Coronary artery (tissue), 2 donors: ENCODE measurements at regions not wholly inside any gene's neighbourhood (a gene's known extent, or its start where the extent isn't known, plus 50 kb on each side); places are given as distances from the start of the nearest gene placed in this dataset.

Experiments
- DNase-seq: peaks from one replicate; pipeline ENCODE4 v3.0.0-alpha.2; 2017; ENCODE audit warnings: low spot score
- H3K27ac ChIP-seq, 2 donors: fragments of 200-600 bp; sonication (generic); one replicate each; pipeline ENCODE4 v1.5.1; 2016 to 2019
- H3K4me3 ChIP-seq: fragments of 200-600 bp; sonication (generic); 2 replicates; pipeline ENCODE4 v1.5.1; 2016; ENCODE audit warnings: mild to moderate bottlenecking, moderate library complexity
- TF ChIP-seq, protein P1 (sequence below): fragments of 200-600 bp; sonication (generic); IDR thresholded peaks from one replicate; pipeline ENCODE4 v1.5.1; 2019; ENCODE audit warnings: antibody characterized with exemption

DNA sequence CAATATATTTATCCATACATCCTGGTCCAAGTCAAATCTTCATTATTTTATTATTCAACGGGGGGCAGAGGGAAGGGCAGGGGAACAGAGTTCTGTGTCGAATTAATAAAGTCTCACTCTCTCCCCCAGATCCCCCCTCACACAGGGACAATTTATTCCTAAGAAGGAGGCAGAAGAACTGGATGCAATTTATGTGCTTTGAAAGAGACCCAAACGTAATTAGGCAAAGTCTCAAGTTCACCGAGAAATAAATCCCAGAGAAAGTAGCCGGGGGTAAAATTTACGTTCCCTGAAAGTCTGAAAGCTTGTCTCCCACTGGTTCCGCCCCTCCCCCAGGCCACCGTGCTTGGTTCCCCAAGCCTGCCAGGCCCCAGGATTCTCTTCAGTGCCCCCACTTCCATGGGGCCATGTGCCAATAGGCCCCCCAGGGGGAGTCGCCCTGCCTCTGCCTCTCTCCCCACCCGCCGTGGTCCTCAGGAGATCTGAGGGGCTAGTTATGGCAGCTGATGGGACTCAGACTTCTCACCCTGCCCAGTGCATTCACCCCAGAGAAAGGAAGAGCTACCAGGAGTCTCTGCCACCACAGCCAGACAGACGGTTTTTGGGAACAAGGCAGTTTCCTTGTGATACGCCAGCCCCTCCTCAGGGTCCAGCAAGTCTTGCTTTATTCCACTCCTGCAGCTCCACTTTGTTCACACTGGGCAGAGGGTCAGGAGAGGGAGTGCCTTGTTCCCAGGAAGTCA is 215.5 kb downstream of the CYP26B1 start:
- Histone ChIP-seq H3K4me3 (no peak overlapping the region), H3K27ac (no peak overlapping the region)
- TF ChIP-seq, protein P1, sequence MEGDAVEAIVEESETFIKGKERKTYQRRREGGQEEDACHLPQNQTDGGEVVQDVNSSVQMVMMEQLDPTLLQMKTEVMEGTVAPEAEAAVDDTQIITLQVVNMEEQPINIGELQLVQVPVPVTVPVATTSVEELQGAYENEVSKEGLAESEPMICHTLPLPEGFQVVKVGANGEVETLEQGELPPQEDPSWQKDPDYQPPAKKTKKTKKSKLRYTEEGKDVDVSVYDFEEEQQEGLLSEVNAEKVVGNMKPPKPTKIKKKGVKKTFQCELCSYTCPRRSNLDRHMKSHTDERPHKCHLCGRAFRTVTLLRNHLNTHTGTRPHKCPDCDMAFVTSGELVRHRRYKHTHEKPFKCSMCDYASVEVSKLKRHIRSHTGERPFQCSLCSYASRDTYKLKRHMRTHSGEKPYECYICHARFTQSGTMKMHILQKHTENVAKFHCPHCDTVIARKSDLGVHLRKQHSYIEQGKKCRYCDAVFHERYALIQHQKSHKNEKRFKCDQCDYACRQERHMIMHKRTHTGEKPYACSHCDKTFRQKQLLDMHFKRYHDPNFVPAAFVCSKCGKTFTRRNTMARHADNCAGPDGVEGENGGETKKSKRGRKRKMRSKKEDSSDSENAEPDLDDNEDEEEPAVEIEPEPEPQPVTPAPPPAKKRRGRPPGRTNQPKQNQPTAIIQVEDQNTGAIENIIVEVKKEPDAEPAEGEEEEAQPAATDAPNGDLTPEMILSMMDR = no peak
- DNase-seq = peak; percentile 65

DNA sequence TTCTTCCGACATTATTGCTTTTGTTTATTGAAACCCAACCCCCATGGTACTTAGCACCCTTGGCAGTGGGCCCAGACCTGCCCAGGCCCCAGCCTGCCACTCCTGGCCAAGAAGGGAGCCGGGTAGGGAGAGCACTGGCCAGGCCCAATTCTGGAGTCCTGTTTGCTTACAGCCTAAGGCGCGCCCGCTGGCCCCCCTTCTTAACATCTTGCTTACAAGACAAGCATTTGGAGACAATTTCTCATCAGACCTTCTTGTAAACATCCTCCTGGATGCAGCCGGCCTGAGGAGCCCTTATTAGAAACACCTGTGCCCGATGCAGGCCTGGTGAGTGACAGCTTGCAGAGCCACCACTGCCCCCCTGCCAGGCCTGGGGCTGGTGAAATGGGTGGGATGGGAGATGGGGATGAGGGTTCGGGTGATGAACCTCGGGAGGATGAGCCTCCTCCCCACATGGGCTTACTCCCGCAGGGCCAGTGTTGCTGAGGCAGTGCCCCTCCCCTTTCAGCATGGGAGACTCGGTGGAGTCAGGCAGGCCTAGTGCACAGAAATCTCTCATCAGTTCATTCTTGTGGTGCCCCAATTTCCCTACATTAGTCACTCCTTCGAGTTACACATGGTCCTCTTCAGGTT is 217.5 kb downstream of the CYP26B1 start:
- TF ChIP-seq, protein P1 = no peak
- Histone ChIP-seq H3K4me3 (no peak overlapping the region), H3K27ac (no peak overlapping the region)
- peak; percentile 68 for DNase-seq

DNA sequence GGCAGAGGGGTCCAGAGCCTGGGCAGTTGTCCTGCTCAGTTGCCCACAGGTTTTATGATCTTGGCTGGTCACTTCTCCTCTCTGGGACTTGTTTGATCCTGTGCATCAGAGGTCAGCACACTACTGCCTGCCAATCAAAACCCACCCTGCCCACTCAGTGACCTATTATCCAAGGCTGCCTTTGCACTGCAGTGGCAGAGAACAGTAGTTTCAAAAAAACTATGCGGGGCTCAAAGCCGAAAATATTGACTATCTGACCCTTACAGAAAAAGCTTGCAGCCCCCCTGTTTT is 218.2 kb downstream of the CYP26B1 start:
- TF ChIP-seq, protein P1 = no peak
- peak; percentile 46 for DNase-seq
- Histone ChIP-seq H3K27ac (no peak overlapping the region), H3K4me3 (no peak overlapping the region)

DNA sequence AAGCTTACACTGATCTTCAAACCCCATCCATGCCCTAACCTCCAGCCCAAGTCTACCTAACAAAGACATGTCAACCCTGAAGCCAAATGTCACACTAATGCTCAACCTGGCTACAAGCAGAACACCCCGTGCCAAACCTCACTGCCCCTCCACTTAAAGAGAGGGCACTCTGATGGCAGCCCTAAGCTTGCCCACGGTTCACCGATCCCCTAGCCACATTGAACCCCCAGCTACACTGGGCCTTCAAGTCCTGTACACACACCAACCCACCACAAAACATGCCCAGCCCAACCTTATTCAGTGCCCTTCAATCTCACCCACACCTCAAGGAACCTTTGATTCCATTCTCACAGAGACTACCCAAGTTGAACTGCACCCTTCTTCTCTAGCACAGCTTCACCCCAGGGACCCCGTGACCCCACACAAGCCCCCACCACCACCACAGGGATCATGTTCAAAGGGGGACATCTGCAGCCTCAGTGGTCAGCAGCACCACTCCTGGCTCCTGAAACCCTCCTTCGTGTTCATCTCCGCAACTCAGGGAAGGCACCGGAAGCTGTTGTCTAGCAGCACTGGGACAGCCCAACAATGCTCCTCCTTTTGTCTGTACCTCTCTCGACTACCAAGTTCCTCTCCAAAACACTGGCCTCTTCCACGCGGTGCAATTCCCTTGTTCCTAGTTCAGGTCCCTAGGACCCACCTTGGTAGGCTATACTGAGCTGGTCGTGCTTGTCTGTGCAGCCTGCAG is 218.8 kb downstream of the CYP26B1 start:
- no peak overlapping the region for H3K4me3 ChIP-seq
- peak; percentile 57 for DNase-seq
- H3K27ac ChIP-seq = no peak overlapping the region
- TF ChIP-seq, protein P1 = no peak

DNA sequence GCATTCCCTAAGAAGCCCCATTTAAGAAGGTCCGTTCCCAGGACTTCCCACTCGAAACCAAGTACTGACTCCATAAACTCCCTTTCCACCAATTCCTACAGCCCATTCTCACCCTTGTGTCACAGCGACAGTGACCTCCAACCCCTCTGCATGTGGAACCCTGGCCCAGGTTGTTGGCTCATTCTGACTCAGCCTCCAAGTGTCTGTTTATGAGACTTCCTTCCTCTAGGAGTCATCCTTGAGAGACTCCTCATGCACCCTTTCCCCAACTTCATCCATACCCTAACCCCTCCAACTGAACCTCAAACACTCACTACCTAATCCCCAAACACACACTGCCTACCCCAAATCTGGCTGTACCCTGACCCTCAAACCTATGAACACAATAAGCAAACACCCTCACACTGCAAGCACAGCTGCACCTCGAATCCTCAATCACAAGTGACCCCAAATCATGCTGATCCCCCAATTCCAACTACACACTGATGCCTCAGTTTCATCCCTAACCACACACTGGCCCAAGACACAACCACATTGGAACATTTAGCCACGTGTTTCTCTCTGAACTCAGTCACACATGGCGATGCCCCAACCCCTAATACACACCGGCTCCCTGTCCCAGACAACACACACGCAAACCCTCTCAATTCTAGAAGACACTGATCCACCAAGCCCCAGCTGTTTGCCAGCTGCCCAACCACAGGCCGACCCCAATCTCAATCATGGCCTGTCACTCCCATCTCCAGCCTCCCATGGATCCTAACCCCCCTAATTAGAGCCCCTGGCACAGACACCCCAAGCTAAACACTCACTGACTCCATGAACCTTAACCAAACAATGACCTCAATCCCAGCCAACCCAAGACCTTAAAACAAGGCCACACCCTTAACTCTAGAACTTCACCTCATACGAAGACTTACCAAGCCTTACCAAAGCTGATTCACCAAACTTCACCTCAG is 219.6 kb downstream of the CYP26B1 start:
- TF ChIP-seq, protein P1 = no peak
- DNase-seq = peak; percentile 54
- no peak overlapping the region for H3K4me3 ChIP-seq
- no peak overlapping the region for H3K27ac ChIP-seq

DNA sequence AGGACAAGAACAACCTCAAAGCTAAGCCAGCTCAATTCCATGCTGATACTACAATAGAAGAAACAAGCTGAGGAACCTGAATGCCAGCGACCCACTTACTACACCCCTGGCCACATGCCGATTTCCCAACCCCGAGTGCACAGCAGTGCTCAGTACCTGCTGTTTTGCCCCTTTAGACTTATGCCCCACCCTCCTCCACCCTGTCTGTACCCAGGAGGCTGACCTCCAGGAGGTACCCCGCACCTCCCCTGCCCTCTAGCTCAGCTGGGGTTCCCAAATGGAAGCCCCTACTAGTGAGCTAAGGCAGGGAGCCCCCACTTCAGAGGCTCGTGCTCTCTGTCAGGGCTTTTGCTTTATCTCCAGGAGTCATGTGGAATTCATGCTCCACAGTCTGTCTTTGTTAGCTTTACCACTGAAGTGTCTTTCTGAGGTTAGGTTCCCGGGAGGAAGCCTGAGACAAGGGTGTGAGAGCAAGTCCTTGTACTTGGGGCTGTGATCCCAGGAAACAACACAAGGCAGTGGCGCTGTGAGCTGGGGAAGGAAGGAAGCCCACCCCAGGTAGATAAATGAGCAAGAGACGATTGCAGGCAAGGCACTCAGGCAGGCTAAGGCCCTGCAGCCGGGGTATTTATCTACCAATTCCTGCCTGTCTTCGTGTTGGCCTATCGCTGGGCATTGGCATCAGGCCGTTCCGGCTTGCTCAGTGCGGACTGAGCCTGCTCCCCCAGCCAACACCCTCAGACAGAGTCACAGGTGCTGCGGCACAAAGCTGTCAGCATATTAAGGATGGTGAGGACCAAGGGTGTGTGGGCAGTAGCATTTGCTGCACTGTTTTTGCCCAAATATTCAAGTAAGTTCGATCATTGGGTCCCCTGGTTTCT is 220.5 kb downstream of the CYP26B1 start:
- TF ChIP-seq, protein P1 = no peak
- Histone ChIP-seq H3K4me3 (no peak overlapping the region), H3K27ac (no peak overlapping the region)
- DNase-seq = peak; percentile 64
